Mesothelial cell of epicardium (in vitro differentiated cells): ENCODE measurements at regions not wholly inside any gene's neighbourhood (a gene's known extent, or its start where the extent isn't known, plus 50 kb on each side); places are given as distances from the start of the nearest gene placed in this dataset.

ENCODE experiments used
- DNase-seq, 2 experiments: peaks; one replicate each; pipeline ENCODE4 v3.0.0; 2021; ENCODE audit warnings: low spot score in 2 of 2; ENCODE audit not compliant: unreplicated experiment in 2 of 2
- H3K27ac Mint-ChIP-seq: 2 replicates; pipeline ENCODE4 v1.8.0; 2021; ENCODE audit warnings: mixed read lengths
- H3K27me3 Mint-ChIP-seq: 2 replicates; pipeline ENCODE4 v1.8.0; 2021; ENCODE audit warnings: low read depth, mixed read lengths
- H3K36me3 Mint-ChIP-seq: 2 replicates; pipeline ENCODE4 v1.8.0; 2021; ENCODE audit warnings: mixed read lengths
- H3K4me1 Mint-ChIP-seq: 2 replicates; pipeline ENCODE4 v1.8.0; 2021; ENCODE audit warnings: mixed read lengths
- H3K4me3 Mint-ChIP-seq: 2 replicates; pipeline ENCODE4 v1.8.0; 2021; ENCODE audit warnings: mild to moderate bottlenecking, moderate library complexity, mixed read lengths
- H3K9me3 Mint-ChIP-seq: 2 replicates; pipeline ENCODE4 v1.8.0; 2021; ENCODE audit warnings: mixed read lengths
- CTCF ChIP-seq: fragments of 200-600 bp; sonication (generic); IDR thresholded peaks from one replicate; pipeline ENCODE4 v1.5.0; 2021; ENCODE audit warnings: antibody characterized with exemption; ENCODE audit not compliant: unreplicated experiment

- H3K27ac Mint-ChIP-seq: no peak overlapping the region
- no peaks in the 10 kb centered on the region for H3K9me3 Mint-ChIP-seq
- peaks cover 14% of the 10 kb centered on the region for H3K27me3 Mint-ChIP-seq
- peak in 1 of 2 experiments; percentile 27 for DNase-seq
- no peak overlapping the region for H3K4me3 Mint-ChIP-seq
- no peaks in the 10 kb centered on the region for H3K4me1 Mint-ChIP-seq
- TF ChIP-seq CTCF: no peak
- H3K36me3 Mint-ChIP-seq: no peaks in the 10 kb centered on the region
These were observed 378.5 kb upstream of the IRX1 start for GRCh38 chr5:3217114-3217513.

- H3K36me3 Mint-ChIP-seq: no peaks in the 10 kb centered on the region
- H3K4me3 Mint-ChIP-seq: no peak overlapping the region
- no peaks in the 10 kb centered on the region for H3K4me1 Mint-ChIP-seq
- no peak for TF ChIP-seq CTCF
- H3K27me3 Mint-ChIP-seq: peaks cover 14% of the 10 kb centered on the region
- DNase-seq: peak in 1 of 2 experiments; percentile 19
- H3K9me3 Mint-ChIP-seq: no peaks in the 10 kb centered on the region
- H3K27ac Mint-ChIP-seq: no peak overlapping the region
These were observed 379.2 kb upstream of the IRX1 start for GRCh38 chr5:3216386-3216785.

GRCh38 chr5:3214838-3215374 is 380.7 kb upstream of the IRX1 start:
- no peaks in the 10 kb centered on the region for H3K4me1 Mint-ChIP-seq
- H3K27me3 Mint-ChIP-seq: peaks cover 16% of the 10 kb centered on the region
- no peak overlapping the region for H3K4me3 Mint-ChIP-seq
- no peaks in the 10 kb centered on the region for H3K9me3 Mint-ChIP-seq
- TF ChIP-seq CTCF: no peak
- H3K27ac Mint-ChIP-seq: no peak overlapping the region
- H3K36me3 Mint-ChIP-seq: no peaks in the 10 kb centered on the region
- peak in 1 of 2 experiments; percentile 32 for DNase-seq

- no peak for TF ChIP-seq CTCF
- DNase-seq: no peak
- Mint-ChIP-seq H3K9me3 (no peaks in the 10 kb centered on the region), H3K36me3 (no peaks in the 10 kb centered on the region), H3K4me3 (no peak overlapping the region), H3K27ac (no peak overlapping the region), H3K4me1 (no peaks in the 10 kb centered on the region), H3K27me3 (peaks cover 11% of the 10 kb centered on the region)
These were observed 381.2 kb upstream of the IRX1 start for GRCh38 chr5:3214396-3214795.

GRCh38 chr5:3212869-3213268 is 382.8 kb upstream of the IRX1 start:
- no peaks in the 10 kb centered on the region for H3K36me3 Mint-ChIP-seq
- H3K4me3 Mint-ChIP-seq: no peak overlapping the region
- DNase-seq: peak in 1 of 2 experiments; percentile 20

More at GRCh38 chr5:3212869-3213268, 382.8 kb upstream of the IRX1 start:
- no peak overlapping the region for H3K27ac Mint-ChIP-seq
- H3K9me3 Mint-ChIP-seq: no peaks in the 10 kb centered on the region
- peaks cover 11% of the 10 kb centered on the region for H3K27me3 Mint-ChIP-seq
- H3K4me1 Mint-ChIP-seq: no peaks in the 10 kb centered on the region
- no peak for TF ChIP-seq CTCF
